ENCODE measurements at regions not wholly inside any gene's neighbourhood (a gene's known extent, or its start where the extent isn't known, plus 50 kb on each side); places are given as distances from the start of the nearest gene placed in this dataset.

DNA sequence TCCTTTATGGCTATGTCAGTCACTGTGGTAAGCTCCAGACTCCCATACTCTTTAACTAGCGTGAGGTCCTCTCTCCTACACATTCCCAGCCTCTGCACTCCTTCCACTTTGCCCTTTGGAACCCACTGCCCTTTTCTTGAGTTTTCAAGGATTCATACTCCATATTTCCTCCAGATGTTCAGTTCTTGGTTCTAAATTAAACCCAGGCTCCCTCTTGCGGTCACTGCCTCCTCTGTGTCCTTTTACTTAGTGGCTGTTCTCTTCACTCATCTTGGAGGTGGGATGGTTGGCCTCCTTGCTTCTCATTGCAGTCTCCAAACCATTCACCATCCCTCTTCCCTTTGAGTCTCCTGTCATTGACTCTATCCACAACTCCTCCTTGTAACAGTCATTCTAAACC, 208.1 kb downstream of the TGFB2 start:
- no peaks in the 10 kb centered on the region for H3K27me3 Mint-ChIP-seq
- no peak overlapping the region for H3K27ac Mint-ChIP-seq
- H3K9me3 Mint-ChIP-seq = peaks cover 5% of the 10 kb centered on the region
- H3K4me3 Mint-ChIP-seq = no peak overlapping the region
- H3K36me3 Mint-ChIP-seq = no peaks in the 10 kb centered on the region
- TF ChIP-seq, protein P1, sequence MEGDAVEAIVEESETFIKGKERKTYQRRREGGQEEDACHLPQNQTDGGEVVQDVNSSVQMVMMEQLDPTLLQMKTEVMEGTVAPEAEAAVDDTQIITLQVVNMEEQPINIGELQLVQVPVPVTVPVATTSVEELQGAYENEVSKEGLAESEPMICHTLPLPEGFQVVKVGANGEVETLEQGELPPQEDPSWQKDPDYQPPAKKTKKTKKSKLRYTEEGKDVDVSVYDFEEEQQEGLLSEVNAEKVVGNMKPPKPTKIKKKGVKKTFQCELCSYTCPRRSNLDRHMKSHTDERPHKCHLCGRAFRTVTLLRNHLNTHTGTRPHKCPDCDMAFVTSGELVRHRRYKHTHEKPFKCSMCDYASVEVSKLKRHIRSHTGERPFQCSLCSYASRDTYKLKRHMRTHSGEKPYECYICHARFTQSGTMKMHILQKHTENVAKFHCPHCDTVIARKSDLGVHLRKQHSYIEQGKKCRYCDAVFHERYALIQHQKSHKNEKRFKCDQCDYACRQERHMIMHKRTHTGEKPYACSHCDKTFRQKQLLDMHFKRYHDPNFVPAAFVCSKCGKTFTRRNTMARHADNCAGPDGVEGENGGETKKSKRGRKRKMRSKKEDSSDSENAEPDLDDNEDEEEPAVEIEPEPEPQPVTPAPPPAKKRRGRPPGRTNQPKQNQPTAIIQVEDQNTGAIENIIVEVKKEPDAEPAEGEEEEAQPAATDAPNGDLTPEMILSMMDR (conservative IDR thresholded peaks at IDR 0.05) = no peak
- peaks cover 5% of the 10 kb centered on the region for H3K4me1 Mint-ChIP-seq (ENCODE audit: unreplicated experiment)
- DNase-seq (ENCODE audit: extremely low spot score, unreplicated experiment) = no peak

DNA sequence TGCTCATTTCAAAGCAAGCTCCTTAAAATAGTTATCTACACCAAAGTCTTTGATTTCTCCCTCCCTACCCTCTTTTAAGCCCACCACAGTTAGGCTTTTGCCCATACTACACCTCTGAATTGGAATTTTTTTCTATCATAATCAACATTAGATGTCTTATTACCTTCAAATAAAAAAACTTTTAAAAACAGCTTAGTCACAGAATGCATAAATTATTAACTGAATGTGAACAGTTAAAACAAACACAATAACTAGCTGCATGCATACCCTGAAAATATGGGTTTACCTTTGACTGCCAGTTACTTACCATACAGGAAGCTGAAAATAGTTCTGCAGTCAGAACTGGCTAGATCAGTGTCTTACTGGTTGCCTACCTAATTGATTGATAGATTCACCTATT, 210.9 kb downstream of the TGFB2 start:
- Mint-ChIP-seq H3K27me3 (no peaks in the 10 kb centered on the region), H3K27ac (no peak overlapping the region), H3K9me3 (peaks cover 5% of the 10 kb centered on the region), H3K36me3 (no peaks in the 10 kb centered on the region), H3K4me3 (no peak overlapping the region), H3K4me1 (ENCODE audit: unreplicated experiment) (peaks cover 5% of the 10 kb centered on the region)
- TF ChIP-seq, protein P1 (conservative IDR thresholded peaks at IDR 0.05) = no peak
- DNase-seq (ENCODE audit: extremely low spot score, unreplicated experiment) = no peak

- DNase-seq (ENCODE audit: extremely low spot score, unreplicated experiment) = no peak
- H3K4me1 Mint-ChIP-seq (ENCODE audit: unreplicated experiment) = peaks cover 5% of the 10 kb centered on the region
- no peak overlapping the region for H3K4me3 Mint-ChIP-seq
- peaks cover 5% of the 10 kb centered on the region for H3K9me3 Mint-ChIP-seq
- H3K36me3 Mint-ChIP-seq = no peaks in the 10 kb centered on the region
- no peak overlapping the region for H3K27ac Mint-ChIP-seq
- H3K27me3 Mint-ChIP-seq = no peaks in the 10 kb centered on the region
- TF ChIP-seq, protein P1 (conservative IDR thresholded peaks at IDR 0.05) = no peak
Observed at GRCh38 chr1:218557731-218558130, 212.6 kb downstream of the TGFB2 start.

DNA sequence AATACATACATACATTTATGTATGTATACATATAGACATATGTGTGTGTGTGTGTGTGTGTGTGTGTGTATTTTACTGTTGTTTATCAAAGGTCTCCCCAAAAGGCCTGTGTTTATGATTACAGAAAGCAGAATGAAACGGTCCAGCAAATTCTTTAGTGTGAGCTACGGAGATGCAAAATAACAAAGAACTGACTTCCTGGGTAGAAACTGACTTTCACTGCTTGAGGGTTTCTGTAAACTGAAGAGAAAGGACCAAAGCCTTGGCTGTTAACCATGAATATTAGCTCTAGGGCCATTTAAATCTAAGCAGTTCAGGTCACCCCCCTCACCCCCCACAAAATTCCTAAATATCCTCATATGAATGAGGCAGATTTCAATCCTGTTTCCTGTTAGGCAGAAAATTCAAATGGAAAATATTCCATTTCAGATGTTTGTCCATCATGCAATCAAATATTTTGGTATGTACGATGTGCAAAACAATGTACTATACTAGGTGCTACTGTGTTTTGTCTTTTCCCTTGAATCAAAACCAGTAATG, 213.2 kb downstream of the TGFB2 start:
- no peaks in the 10 kb centered on the region for H3K36me3 Mint-ChIP-seq
- H3K4me1 Mint-ChIP-seq (ENCODE audit: unreplicated experiment) = peaks cover 5% of the 10 kb centered on the region
- peaks cover 5% of the 10 kb centered on the region for H3K9me3 Mint-ChIP-seq
- no peak overlapping the region for H3K4me3 Mint-ChIP-seq
- no peak overlapping the region for H3K27ac Mint-ChIP-seq
- TF ChIP-seq, protein P1 (conservative IDR thresholded peaks at IDR 0.05) = no peak
- DNase-seq (ENCODE audit: extremely low spot score, unreplicated experiment) = no peak
- H3K27me3 Mint-ChIP-seq = no peaks in the 10 kb centered on the region

DNA sequence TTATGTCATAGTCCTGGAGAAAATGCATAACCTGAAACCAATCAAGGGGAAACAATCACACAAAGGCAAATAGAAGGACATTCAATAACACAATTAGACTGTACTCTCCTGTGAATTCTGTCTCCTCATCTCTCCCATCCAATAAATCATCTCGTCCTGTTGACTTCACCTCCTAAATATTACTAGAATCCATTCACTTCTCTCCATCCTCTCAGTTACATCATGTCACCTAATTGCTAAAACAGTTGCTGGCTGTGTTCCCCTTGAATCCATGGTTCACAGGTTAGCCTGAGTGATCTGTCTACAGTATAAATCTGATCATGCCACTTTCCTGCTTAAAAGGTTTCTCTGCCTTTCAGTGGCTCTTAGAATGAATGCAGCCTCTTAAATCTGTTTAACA, 220.2 kb downstream of the TGFB2 start:
- TF ChIP-seq, protein P1 (conservative IDR thresholded peaks at IDR 0.05) = no peak
- Mint-ChIP-seq H3K4me1 (ENCODE audit: unreplicated experiment) (peaks cover 14% of the 10 kb centered on the region), H3K27ac (no peak overlapping the region), H3K4me3 (no peak overlapping the region), H3K9me3 (no peaks in the 10 kb centered on the region), H3K27me3 (no peaks in the 10 kb centered on the region), H3K36me3 (no peaks in the 10 kb centered on the region)
- DNase-seq (ENCODE audit: extremely low spot score, unreplicated experiment) = no peak
